ENCODE measurements at regions not wholly inside any gene's neighbourhood (a gene's known extent, or its start where the extent isn't known, plus 50 kb on each side); places are given as distances from the start of the nearest gene placed in this dataset.

DNA sequence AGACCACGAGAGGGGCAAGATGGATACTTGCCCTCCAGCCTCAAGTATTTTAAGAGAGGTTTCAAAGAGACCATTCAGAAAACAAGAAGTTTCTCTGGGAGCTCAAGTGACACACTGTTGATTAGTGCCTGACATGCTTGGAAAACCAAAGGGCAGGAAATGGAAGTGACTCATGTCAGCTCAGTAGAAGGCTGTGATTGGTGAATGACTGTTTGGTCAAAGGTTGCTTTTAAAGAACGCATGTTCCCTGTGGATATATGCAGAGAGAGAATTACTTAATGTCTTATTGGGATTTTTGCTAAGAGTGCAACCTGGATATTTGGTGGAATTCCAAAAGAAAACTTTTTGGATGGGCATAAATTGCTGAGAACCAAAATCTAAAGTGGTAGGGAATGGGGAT is 549.9 kb downstream of the XIRP2 start:
- 77% methylated on average over 1 of the region's 2 CpGs for WGBS (ENCODE audit: insufficient coverage)
- H3K36me3 ChIP-seq (ENCODE audit: control insufficient read depth, insufficient read depth, low read length): no peaks in the 10 kb centered on the region
- no peak for DNase-seq (ENCODE audit: low read depth in 4 of 6, low spot score in 6 of 6)
- no peak overlapping the region for H3K4me3 ChIP-seq (ENCODE audit: low read depth, low read length)
- H3K4me1 ChIP-seq (ENCODE audit: control insufficient read depth, insufficient read depth, low read length): no peaks in the 10 kb centered on the region
- no peak overlapping the region for H3K27ac ChIP-seq (ENCODE audit: low read depth, low read length)
- H3K27me3 ChIP-seq (ENCODE audit: control insufficient read depth, insufficient read depth, low read length): no peaks in the 10 kb centered on the region
- no peaks in the 10 kb centered on the region for H3K9me3 ChIP-seq (ENCODE audit: control insufficient read depth, insufficient read depth, low read length)

DNA sequence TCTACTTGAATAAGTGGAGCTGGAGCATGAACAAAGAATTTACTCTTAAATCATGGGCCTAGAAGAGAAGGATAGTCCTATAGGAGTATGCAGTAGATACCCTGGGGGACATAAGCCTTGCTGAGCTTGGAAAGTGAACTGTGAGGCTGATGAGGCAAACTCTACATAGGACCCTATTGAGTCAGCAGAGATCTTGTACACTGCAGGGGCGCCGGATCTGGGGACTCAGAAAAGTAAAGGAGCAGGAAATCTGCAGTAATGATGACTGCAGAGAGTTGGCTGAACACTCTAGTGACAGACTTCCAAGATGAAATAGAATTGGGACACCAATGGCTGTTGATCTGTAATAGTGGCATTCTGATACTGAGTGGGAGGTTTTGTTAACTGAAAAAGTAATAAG is 543.7 kb downstream of the XIRP2 start:
- WGBS (ENCODE audit: insufficient coverage): 100% methylated on average over 2 of the region's 2 CpGs
- H3K36me3 ChIP-seq (ENCODE audit: control insufficient read depth, insufficient read depth, low read length): no peaks in the 10 kb centered on the region
- no peaks in the 10 kb centered on the region for H3K27me3 ChIP-seq (ENCODE audit: control insufficient read depth, insufficient read depth, low read length)
- H3K4me3 ChIP-seq (ENCODE audit: low read depth, low read length): no peak overlapping the region
- DNase-seq (ENCODE audit: low read depth in 4 of 6, low spot score in 6 of 6): no peak
- H3K9me3 ChIP-seq (ENCODE audit: control insufficient read depth, insufficient read depth, low read length): peaks cover 2% of the 10 kb centered on the region
- no peak overlapping the region for H3K27ac ChIP-seq (ENCODE audit: low read depth, low read length)
- H3K4me1 ChIP-seq (ENCODE audit: control insufficient read depth, insufficient read depth, low read length): no peaks in the 10 kb centered on the region

DNA sequence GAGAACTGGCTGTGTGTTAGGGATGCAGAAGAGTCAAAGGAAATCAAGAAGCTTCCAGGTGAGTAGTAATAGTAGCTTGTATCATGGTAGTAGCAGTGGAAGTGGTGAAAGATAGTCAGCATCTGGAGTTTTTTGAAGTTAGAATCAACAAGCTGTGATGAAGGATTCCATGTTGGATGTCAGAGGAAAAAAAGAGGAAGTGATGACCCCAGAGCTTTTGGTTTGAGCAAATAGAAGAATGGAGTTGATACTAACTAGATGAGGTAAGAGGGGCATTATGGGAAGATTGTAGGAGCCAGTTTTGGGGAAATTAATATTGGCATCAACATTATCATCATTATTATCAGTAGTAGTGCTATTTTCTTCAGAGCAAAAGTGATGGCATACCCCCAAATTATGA is 542.2 kb downstream of the XIRP2 start:
- H3K9me3 ChIP-seq (ENCODE audit: control insufficient read depth, insufficient read depth, low read length): peaks cover 2% of the 10 kb centered on the region
- H3K36me3 ChIP-seq (ENCODE audit: control insufficient read depth, insufficient read depth, low read length): no peaks in the 10 kb centered on the region
- H3K27ac ChIP-seq (ENCODE audit: low read depth, low read length): no peak overlapping the region
- no peak for DNase-seq (ENCODE audit: low read depth in 4 of 6, low spot score in 6 of 6)
- H3K4me1 ChIP-seq (ENCODE audit: control insufficient read depth, insufficient read depth, low read length): no peaks in the 10 kb centered on the region
- no peak overlapping the region for H3K4me3 ChIP-seq (ENCODE audit: low read depth, low read length)
- no peaks in the 10 kb centered on the region for H3K27me3 ChIP-seq (ENCODE audit: control insufficient read depth, insufficient read depth, low read length)

DNA sequence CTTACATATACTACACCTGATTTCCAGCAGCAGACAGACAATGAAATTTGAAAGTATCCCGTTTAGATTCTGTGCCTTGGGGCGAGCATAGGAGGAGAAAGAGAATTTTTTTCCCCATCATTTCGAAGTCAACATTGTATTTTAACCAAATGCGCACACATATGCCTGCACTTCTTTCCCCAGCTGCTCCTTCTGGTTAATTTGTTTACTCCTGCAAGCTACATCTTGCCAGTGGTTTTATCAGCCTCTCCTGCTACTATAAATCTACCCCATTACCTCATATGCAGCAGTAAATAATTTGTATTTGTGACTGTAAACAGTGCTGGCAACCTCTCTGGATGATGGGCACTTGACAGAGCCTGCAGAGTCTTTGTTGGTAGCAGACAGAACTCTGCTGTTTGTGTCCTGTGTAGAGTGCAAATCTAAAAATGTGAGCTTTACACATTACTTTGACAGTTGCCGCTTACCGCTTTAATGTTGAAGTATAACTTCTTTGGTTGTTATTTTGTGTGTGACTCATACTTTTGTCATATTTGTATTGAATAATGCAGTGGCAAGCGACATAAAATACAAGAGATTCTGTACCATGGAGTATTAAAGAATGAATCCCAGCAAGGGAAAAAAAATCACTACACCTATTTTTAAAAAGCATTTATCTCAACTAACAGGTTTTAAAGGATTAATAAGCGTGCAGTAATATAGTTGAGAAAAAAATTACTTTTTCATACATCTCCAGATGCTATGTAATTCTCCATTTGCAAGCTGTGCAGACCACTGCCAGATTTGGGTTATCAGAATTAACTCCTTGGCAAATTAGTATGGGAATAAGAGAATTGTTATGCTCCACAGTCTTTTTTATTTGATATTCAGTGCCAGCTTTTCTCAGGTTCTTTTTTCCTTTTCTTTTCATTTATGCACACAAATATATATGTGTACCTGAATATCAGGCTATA is 536.8 kb downstream of the XIRP2 start:
- H3K4me1 ChIP-seq (ENCODE audit: control insufficient read depth, insufficient read depth, low read length): no peaks in the 10 kb centered on the region
- H3K27ac ChIP-seq (ENCODE audit: low read depth, low read length): no peak overlapping the region
- no peak overlapping the region for H3K4me3 ChIP-seq (ENCODE audit: low read depth, low read length)
- peaks cover 2% of the 10 kb centered on the region for H3K9me3 ChIP-seq (ENCODE audit: control insufficient read depth, insufficient read depth, low read length)
- 92% methylated on average over 2 of the region's 8 CpGs for WGBS (ENCODE audit: insufficient coverage)
- peak in 2 of 6 donors; percentile 82 to 83 for DNase-seq (ENCODE audit: low read depth in 4 of 6, low spot score in 6 of 6)
- H3K27me3 ChIP-seq (ENCODE audit: control insufficient read depth, insufficient read depth, low read length): no peaks in the 10 kb centered on the region
- no peaks in the 10 kb centered on the region for H3K36me3 ChIP-seq (ENCODE audit: control insufficient read depth, insufficient read depth, low read length)

DNA sequence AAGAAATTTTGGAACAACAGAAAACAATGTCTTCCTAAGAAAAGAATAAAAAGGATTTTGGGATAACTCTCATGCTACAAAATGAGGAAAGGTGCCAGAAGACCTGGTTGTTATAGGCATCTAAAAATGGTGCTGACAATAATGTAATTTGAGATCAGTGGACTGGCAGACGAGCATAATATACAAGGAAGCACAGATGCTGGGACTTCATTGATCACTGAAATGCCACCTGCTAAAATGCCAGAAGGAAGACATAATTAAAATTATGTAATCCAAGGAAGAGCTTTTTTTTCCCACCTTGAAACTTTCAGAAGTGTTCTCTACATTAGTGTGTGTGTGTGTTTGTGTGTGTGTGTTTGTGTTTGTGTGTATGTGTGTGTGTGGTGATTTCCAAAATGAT is 535.9 kb downstream of the XIRP2 start:
- Histone ChIP-seq H3K4me3 (ENCODE audit: low read depth, low read length) (no peak overlapping the region), H3K36me3 (ENCODE audit: control insufficient read depth, insufficient read depth, low read length) (no peaks in the 10 kb centered on the region), H3K9me3 (ENCODE audit: control insufficient read depth, insufficient read depth, low read length) (peaks cover 2% of the 10 kb centered on the region), H3K27me3 (ENCODE audit: control insufficient read depth, insufficient read depth, low read length) (no peaks in the 10 kb centered on the region), H3K27ac (ENCODE audit: low read depth, low read length) (no peak overlapping the region), H3K4me1 (ENCODE audit: control insufficient read depth, insufficient read depth, low read length) (no peaks in the 10 kb centered on the region)
- peak in 2 of 6 donors; percentile 57 to 66 for DNase-seq (ENCODE audit: low read depth in 4 of 6, low spot score in 6 of 6)
- WGBS (ENCODE audit: insufficient coverage): no CpG with 5 or more reads among the region's 1 CpG

DNA sequence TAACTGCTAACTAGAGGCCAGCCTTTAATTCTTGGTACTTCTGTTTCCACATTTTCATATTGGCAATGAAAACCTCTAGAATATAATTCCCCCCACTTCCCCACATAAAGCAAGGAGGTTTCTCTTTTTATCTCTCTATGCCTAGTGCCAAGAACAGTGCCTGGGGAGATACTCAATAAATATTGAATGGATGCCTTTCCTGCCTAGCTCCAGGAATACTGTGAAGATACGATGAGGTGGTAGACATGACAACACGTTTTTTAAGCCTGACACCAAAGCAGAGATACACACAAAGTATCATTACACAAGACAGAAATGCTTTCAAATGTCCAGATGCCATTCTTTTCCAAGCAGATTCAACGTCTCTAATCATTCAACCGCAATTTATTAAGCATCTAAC is 535.5 kb downstream of the XIRP2 start:
- Histone ChIP-seq H3K4me3 (ENCODE audit: low read depth, low read length) (no peak overlapping the region), H3K4me1 (ENCODE audit: control insufficient read depth, insufficient read depth, low read length) (no peaks in the 10 kb centered on the region), H3K9me3 (ENCODE audit: control insufficient read depth, insufficient read depth, low read length) (peaks cover 2% of the 10 kb centered on the region), H3K36me3 (ENCODE audit: control insufficient read depth, insufficient read depth, low read length) (no peaks in the 10 kb centered on the region), H3K27ac (ENCODE audit: low read depth, low read length) (no peak overlapping the region), H3K27me3 (ENCODE audit: control insufficient read depth, insufficient read depth, low read length) (no peaks in the 10 kb centered on the region)
- peak in 1 of 6 donors; percentile 83 for DNase-seq (ENCODE audit: low read depth in 4 of 6, low spot score in 6 of 6)
- WGBS (ENCODE audit: insufficient coverage): no CpG with 5 or more reads among the region's 4 CpGs

DNA sequence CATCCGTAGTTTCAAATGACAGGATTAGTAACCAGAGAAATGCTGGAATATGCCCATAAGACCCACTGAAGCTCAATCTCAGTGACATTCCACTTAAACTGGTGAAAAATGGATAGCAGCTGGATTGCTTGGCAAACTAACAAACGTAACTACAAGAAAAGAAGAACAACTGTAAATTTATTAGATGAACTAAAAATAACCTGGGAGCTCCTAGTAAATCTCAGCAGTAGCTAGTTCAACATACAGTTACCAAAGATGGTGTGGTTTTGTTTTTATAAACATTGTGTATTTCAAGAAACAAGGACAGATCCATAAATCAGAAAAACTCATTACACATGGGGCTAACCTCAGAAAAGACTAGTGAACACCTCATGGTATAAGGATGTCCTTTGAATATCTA is 531.9 kb downstream of the XIRP2 start:
- 67% methylated on average over 1 of the region's 2 CpGs for WGBS (ENCODE audit: insufficient coverage)
- Histone ChIP-seq H3K36me3 (ENCODE audit: control insufficient read depth, insufficient read depth, low read length) (no peaks in the 10 kb centered on the region), H3K4me3 (ENCODE audit: low read depth, low read length) (no peak overlapping the region)

DNA sequence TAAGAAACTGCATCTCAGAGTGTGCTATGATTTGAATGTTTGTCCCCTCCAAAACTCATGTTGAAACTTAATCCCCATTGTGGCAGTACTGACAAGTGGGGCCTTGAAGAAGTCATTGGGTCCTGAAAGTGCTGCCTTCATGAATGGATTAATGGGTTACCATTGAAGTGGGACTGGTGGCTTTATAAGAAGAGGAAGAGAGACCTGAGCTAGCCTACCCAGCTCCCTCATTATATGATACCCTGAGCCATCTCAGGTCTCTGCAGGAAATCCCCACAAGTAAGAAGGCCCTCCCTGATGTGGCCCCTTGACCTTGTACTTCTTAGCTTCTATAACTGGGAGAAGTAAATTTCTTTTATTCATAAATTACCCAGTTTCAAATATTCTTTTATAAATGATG is 526.8 kb downstream of the XIRP2 start:
- H3K4me3 ChIP-seq (ENCODE audit: low read depth, low read length): no peak overlapping the region
- DNase-seq (ENCODE audit: low read depth in 4 of 6, low spot score in 6 of 6): no peak
- H3K9me3 ChIP-seq (ENCODE audit: control insufficient read depth, insufficient read depth, low read length): no peaks in the 10 kb centered on the region
- no peaks in the 10 kb centered on the region for H3K4me1 ChIP-seq (ENCODE audit: control insufficient read depth, insufficient read depth, low read length)
- no peak overlapping the region for H3K27ac ChIP-seq (ENCODE audit: low read depth, low read length)
- H3K36me3 ChIP-seq (ENCODE audit: control insufficient read depth, insufficient read depth, low read length): no peaks in the 10 kb centered on the region
- H3K27me3 ChIP-seq (ENCODE audit: control insufficient read depth, insufficient read depth, low read length): no peaks in the 10 kb centered on the region

More for the DNA sequence above, 531.9 kb downstream of the XIRP2 start:
- no peaks in the 10 kb centered on the region for H3K27me3 ChIP-seq (ENCODE audit: control insufficient read depth, insufficient read depth, low read length)
- DNase-seq (ENCODE audit: low read depth in 4 of 6, low spot score in 6 of 6): peak in 1 of 6 donors; percentile 44
- H3K9me3 ChIP-seq (ENCODE audit: control insufficient read depth, insufficient read depth, low read length): no peaks in the 10 kb centered on the region
- no peaks in the 10 kb centered on the region for H3K4me1 ChIP-seq (ENCODE audit: control insufficient read depth, insufficient read depth, low read length)
- no peak overlapping the region for H3K27ac ChIP-seq (ENCODE audit: low read depth, low read length)

DNA sequence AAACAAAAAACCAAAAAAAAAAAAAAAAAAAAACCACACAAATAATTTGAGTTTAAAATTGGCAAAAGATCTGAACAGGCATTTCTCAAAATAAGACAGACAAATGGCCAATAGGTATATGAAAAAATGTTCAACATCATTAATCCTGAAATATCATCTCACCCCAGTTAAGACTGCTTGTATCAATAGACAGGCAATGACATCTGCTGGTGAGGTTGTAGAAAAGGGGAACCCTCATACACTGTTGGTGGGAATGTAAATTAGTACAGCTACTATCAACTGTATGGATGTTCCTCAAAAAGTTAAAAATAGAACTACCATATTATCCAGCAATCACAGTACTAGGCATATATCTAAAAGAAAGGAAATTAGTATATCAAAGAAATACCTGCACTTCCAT is 523.1 kb downstream of the XIRP2 start:
- no peaks in the 10 kb centered on the region for H3K36me3 ChIP-seq (ENCODE audit: control insufficient read depth, insufficient read depth, low read length)
- H3K4me3 ChIP-seq (ENCODE audit: low read depth, low read length): no peak overlapping the region
- no peaks in the 10 kb centered on the region for H3K9me3 ChIP-seq (ENCODE audit: control insufficient read depth, insufficient read depth, low read length)
- no peak overlapping the region for H3K27ac ChIP-seq (ENCODE audit: low read depth, low read length)
- no peaks in the 10 kb centered on the region for H3K27me3 ChIP-seq (ENCODE audit: control insufficient read depth, insufficient read depth, low read length)
- no peaks in the 10 kb centered on the region for H3K4me1 ChIP-seq (ENCODE audit: control insufficient read depth, insufficient read depth, low read length)
- DNase-seq (ENCODE audit: low read depth in 4 of 6, low spot score in 6 of 6): no peak

DNA sequence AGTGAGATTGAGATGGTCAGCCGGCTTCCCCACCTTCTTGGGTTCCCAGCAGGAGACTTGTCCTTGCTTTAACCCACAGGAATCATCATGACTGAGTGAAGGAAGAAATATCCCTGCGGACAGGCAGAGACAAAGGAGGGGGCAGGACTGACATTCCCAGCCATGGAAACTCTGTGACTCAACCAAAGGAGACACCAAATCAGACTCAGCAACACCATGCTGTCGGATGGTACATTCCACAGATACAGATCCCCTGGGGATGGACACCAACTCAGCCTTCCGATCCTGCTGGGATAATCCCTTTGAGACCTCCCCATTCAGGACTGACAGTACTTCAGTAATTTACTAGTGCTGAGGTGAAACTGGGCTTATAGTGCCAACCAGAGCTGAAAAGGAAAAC is 518.3 kb downstream of the XIRP2 start:
- 55% methylated on average over 2 of the region's 4 CpGs for WGBS (ENCODE audit: insufficient coverage)
- Histone ChIP-seq H3K9me3 (ENCODE audit: control insufficient read depth, insufficient read depth, low read length) (no peaks in the 10 kb centered on the region), H3K4me3 (ENCODE audit: low read depth, low read length) (no peak overlapping the region), H3K27ac (ENCODE audit: low read depth, low read length) (no peak overlapping the region), H3K36me3 (ENCODE audit: control insufficient read depth, insufficient read depth, low read length) (no peaks in the 10 kb centered on the region), H3K27me3 (ENCODE audit: control insufficient read depth, insufficient read depth, low read length) (no peaks in the 10 kb centered on the region), H3K4me1 (ENCODE audit: control insufficient read depth, insufficient read depth, low read length) (no peaks in the 10 kb centered on the region)
- no peak for DNase-seq (ENCODE audit: low read depth in 4 of 6, low spot score in 6 of 6)

Measured in spinal cord (tissue), 9 donors.